H9 (cell line): ENCODE measurements at regions not wholly inside any gene's neighbourhood (a gene's known extent, or its start where the extent isn't known, plus 50 kb on each side); places are given as distances from the start of the nearest gene placed in this dataset.

Experiments used
- DNase-seq: peaks from one replicate; pipeline ENCODE4 v3.0.0-alpha.2; 2017
- H2AFZ ChIP-seq: one replicate; pipeline ENCODE4 v1.6.1; 2013; ENCODE audit warnings: mild to moderate bottlenecking, low read length, control low read depth, moderate library complexity
- H2AK5ac ChIP-seq: 2 replicates; pipeline ENCODE4 v1.6.1; 2013; ENCODE audit warnings: low read length, control low read depth, mixed read lengths; ENCODE audit not compliant: insufficient read length
- H2BK120ac ChIP-seq: one replicate; pipeline ENCODE4 v1.6.1; 2013; ENCODE audit warnings: low read depth, mild to moderate bottlenecking, low read length, control low read depth, inconsistent platforms; ENCODE audit not compliant: poor library complexity, severe bottlenecking
- H2BK12ac ChIP-seq: 2 replicates; pipeline ENCODE4 v1.6.1; 2013; ENCODE audit warnings: low read length, control low read depth, mixed read lengths, low read depth; ENCODE audit not compliant: insufficient read length
- H2BK15ac ChIP-seq: 2 replicates; pipeline ENCODE4 v1.6.1; 2013; ENCODE audit warnings: low read depth, low read length, control low read depth
- H2BK20ac ChIP-seq: one replicate; pipeline ENCODE4 v1.6.1; 2013; ENCODE audit warnings: low read depth, mild to moderate bottlenecking, low read length, control low read depth, inconsistent platforms; ENCODE audit not compliant: poor library complexity, severe bottlenecking
- H2BK5ac ChIP-seq: 2 replicates; pipeline ENCODE4 v1.6.1; 2013; ENCODE audit warnings: low read length, control low read depth, mixed read lengths; ENCODE audit not compliant: insufficient read length
- H3K14ac ChIP-seq: 2 replicates; pipeline ENCODE4 v1.6.1; 2013; ENCODE audit warnings: low read length, control low read depth; ENCODE audit not compliant: insufficient read depth
- H3K18ac ChIP-seq: 2 replicates; pipeline ENCODE4 v1.6.1; 2013; ENCODE audit warnings: low read depth, mild to moderate bottlenecking, mixed read lengths, low read length, control low read depth; ENCODE audit not compliant: insufficient read length
- H3K23ac ChIP-seq: 2 replicates; pipeline ENCODE4 v1.6.1; 2013; ENCODE audit warnings: low read length, control low read depth, mixed read lengths, low read depth; ENCODE audit not compliant: insufficient read length
- H3K23me2 ChIP-seq: 2 replicates; pipeline ENCODE4 v1.6.1; 2013; ENCODE audit warnings: low read depth, mild to moderate bottlenecking, mixed read lengths, low read length, control low read depth; ENCODE audit not compliant: insufficient read length, poor library complexity, severe bottlenecking
- H3K27ac ChIP-seq: 2 replicates; pipeline ENCODE4 v1.5.1; 2013; ENCODE audit warnings: low read length, control low read depth, mixed read lengths, low read depth; ENCODE audit not compliant: insufficient read length
- H3K27me3 ChIP-seq: 2 replicates; pipeline ENCODE4 v1.6.1; 2013; ENCODE audit warnings: low read length, control low read depth, inconsistent platforms; ENCODE audit not compliant: insufficient read depth
- H3K4ac ChIP-seq: 2 replicates; pipeline ENCODE4 v1.6.1; 2013; ENCODE audit warnings: low read depth, mild to moderate bottlenecking, control low read depth, inconsistent platforms, low read length, moderate library complexity
- H3K4me1 ChIP-seq: 2 replicates; pipeline ENCODE4 v1.6.1; 2013; ENCODE audit warnings: low read length, control low read depth, inconsistent platforms; ENCODE audit not compliant: insufficient read depth
- H3K4me2 ChIP-seq: 2 replicates; pipeline ENCODE4 v1.6.1; 2013; ENCODE audit warnings: low read length, control low read depth, mixed read lengths; ENCODE audit not compliant: insufficient read length, insufficient read depth
- H3K56ac ChIP-seq: 2 replicates; pipeline ENCODE4 v1.6.1; 2013; ENCODE audit warnings: low read depth, mild to moderate bottlenecking, mixed read lengths, low read length, control low read depth; ENCODE audit not compliant: insufficient read length
- H3K79me1 ChIP-seq: 2 replicates; pipeline ENCODE4 v1.6.1; 2013; ENCODE audit warnings: low read depth, mild to moderate bottlenecking, moderate library complexity, low read length, control low read depth, inconsistent platforms; ENCODE audit not compliant: insufficient read depth, poor library complexity, severe bottlenecking
- H3K79me2 ChIP-seq: 2 replicates; pipeline ENCODE4 v1.6.1; 2013; ENCODE audit warnings: low read length, control low read depth, inconsistent platforms; ENCODE audit not compliant: insufficient read depth
- H3K9ac ChIP-seq: 2 replicates; pipeline ENCODE4 v1.6.1; 2013; ENCODE audit warnings: low read length, control low read depth, mixed read lengths; ENCODE audit not compliant: insufficient read length; ENCODE audit errors: extremely low read depth
- H3K9me3 ChIP-seq: one replicate; pipeline ENCODE4 v1.6.1; 2013; ENCODE audit warnings: low read depth, low read length, inconsistent platforms; ENCODE audit not compliant: control insufficient read depth
- H3T11ph ChIP-seq: one replicate; pipeline ENCODE4 v1.6.1; 2013; ENCODE audit warnings: mild to moderate bottlenecking, low read length, control low read depth, inconsistent platforms
- H4K20me1 ChIP-seq: one replicate; pipeline ENCODE4 v1.6.1; 2013; ENCODE audit not compliant: control insufficient read depth, insufficient read length, insufficient read depth
- H4K5ac ChIP-seq: 2 replicates; pipeline ENCODE4 v1.6.1; 2013; ENCODE audit warnings: low read depth, mild to moderate bottlenecking, mixed read lengths, low read length, control low read depth; ENCODE audit not compliant: insufficient read length
- H4K8ac ChIP-seq: replicated peaks from 2 replicates; pipeline ENCODE4 v1.6.1; 2013; ENCODE audit warnings: low read length, control low read depth, mixed read lengths, low read depth; ENCODE audit not compliant: insufficient read length
- H4K91ac ChIP-seq: 2 replicates; pipeline ENCODE4 v1.6.1; 2013; ENCODE audit warnings: low read depth, mild to moderate bottlenecking, moderate library complexity, mixed read lengths, low read length, control low read depth; ENCODE audit not compliant: insufficient read length
- H3K27ac Mint-ChIP-seq, 3 experiments: 2 replicates in 2 of 3; 3 replicates in 1 of 3; pipeline ENCODE4 v1.8.0; 2020 to 2021; ENCODE audit warnings: mixed read lengths in 3 of 3, mild to moderate bottlenecking in 1 of 3, moderate library complexity in 1 of 3
- H3K27me3 Mint-ChIP-seq: 2 replicates; pipeline ENCODE4 v1.8.0; 2021; ENCODE audit warnings: low read depth, mild to moderate bottlenecking, moderate library complexity, mixed read lengths
- H3K36me3 Mint-ChIP-seq, 3 experiments: 2 replicates in 2 of 3; 3 replicates in 1 of 3; pipeline ENCODE4 v1.8.0; 2020 to 2021; ENCODE audit warnings: low read depth in 3 of 3, mixed read lengths in 3 of 3; ENCODE audit not compliant: insufficient read depth in 1 of 3
- H3K4me1 Mint-ChIP-seq, 2 experiments: 2 replicates each; pipeline ENCODE4 v1.8.0; 2020; ENCODE audit warnings: mixed read lengths in 2 of 2
- H3K4me3 Mint-ChIP-seq, 2 experiments: 2 replicates in 1 of 2; 3 replicates in 1 of 2; pipeline ENCODE4 v1.8.0; 2020 to 2021; ENCODE audit warnings: mild to moderate bottlenecking in 2 of 2, mixed read lengths in 2 of 2, moderate library complexity in 1 of 2
- H3K9me3 Mint-ChIP-seq, 2 experiments: 2 replicates in 1 of 2; 3 replicates in 1 of 2; pipeline ENCODE4 v1.8.0; 2020; ENCODE audit warnings: mild to moderate bottlenecking in 2 of 2, mixed read lengths in 2 of 2, moderate library complexity in 1 of 2
- WGBS: extraction: QIAGEN DNeasy Blood & Tissue Kit; methylation state at CpG from one replicate; pipeline ENCODE4 v1.1.7; 2013; ENCODE audit warnings: missing lambda C conversion rate, low lambda C conversion rate, mixed read lengths; ENCODE audit not compliant: insufficient read length; ENCODE audit errors: extremely low coverage; 5-methylcytosine and 5-hydroxymethylcytosine counted together
- TF ChIP-seq, protein P1 (sequence below): fragments of 200-600 bp; sonication (generic); conservative IDR thresholded peaks from 3 replicates; pipeline ENCODE4 v1.8.0; 2021; ENCODE audit warnings: antibody characterized with exemption, mild to moderate bottlenecking

DNA sequence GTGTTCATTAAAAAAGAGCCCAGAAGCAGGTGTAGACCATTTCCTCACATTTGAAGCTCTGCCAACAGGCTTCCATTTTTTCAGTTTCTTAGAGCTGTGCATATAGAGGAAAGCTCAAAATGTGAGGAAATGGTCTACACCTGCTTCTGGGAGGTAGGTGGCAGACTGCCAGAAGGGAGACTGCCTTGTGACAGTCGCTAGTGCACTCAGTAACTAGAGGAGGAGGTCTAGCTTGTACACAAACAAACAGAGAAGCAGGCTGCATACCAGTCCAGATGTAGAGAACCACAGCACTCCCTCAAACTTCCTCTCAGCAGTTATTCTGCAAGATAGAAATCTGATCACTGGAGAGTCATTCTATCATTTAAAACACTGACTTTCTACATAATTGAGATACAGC is 800.2 kb downstream of the EFNB2 start:
- TF ChIP-seq, protein P1, sequence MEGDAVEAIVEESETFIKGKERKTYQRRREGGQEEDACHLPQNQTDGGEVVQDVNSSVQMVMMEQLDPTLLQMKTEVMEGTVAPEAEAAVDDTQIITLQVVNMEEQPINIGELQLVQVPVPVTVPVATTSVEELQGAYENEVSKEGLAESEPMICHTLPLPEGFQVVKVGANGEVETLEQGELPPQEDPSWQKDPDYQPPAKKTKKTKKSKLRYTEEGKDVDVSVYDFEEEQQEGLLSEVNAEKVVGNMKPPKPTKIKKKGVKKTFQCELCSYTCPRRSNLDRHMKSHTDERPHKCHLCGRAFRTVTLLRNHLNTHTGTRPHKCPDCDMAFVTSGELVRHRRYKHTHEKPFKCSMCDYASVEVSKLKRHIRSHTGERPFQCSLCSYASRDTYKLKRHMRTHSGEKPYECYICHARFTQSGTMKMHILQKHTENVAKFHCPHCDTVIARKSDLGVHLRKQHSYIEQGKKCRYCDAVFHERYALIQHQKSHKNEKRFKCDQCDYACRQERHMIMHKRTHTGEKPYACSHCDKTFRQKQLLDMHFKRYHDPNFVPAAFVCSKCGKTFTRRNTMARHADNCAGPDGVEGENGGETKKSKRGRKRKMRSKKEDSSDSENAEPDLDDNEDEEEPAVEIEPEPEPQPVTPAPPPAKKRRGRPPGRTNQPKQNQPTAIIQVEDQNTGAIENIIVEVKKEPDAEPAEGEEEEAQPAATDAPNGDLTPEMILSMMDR, result no peak
- no peak overlapping the region; a peak in 1 of 7 replicates for H3K27ac Mint-ChIP-seq
- Histone ChIP-seq H3K9ac (no peak overlapping the region), H3K79me2 (no peaks in the 10 kb centered on the region), H3K4me2 (no peak overlapping the region), H4K5ac (no peak overlapping the region), H3K79me1 (no peaks in the 10 kb centered on the region), H3K9me3 (no peaks in the 10 kb centered on the region), H2BK20ac (no peak overlapping the region), H3K56ac (no peak overlapping the region), H2BK120ac (no peak overlapping the region), H3K4ac (no peak overlapping the region), H4K20me1 (no peaks in the 10 kb centered on the region), H2BK15ac (no peak overlapping the region), H2BK12ac (no peak overlapping the region), H3K23me2 (no peaks in the 10 kb centered on the region), H3K27ac (no peak overlapping the region), H3K18ac (no peak overlapping the region), H3K14ac (no peak overlapping the region), H2AK5ac (no peak overlapping the region), H3K4me1 (no peaks in the 10 kb centered on the region; the same call in 1 of the 2 replicates), H4K8ac (no peak overlapping the region), H3K27me3 (no peaks in the 10 kb centered on the region), H2AFZ (no peak overlapping the region), H4K91ac (no peak overlapping the region), H3T11ph (no peak overlapping the region), H3K23ac (no peak overlapping the region), H2BK5ac (no peak overlapping the region)
- no peaks in the 10 kb centered on the region for H3K36me3 Mint-ChIP-seq
- WGBS, result no CpG with 5 or more reads among the region's 1 CpG
- H3K27me3 Mint-ChIP-seq, result no peaks in the 10 kb centered on the region
- no peak overlapping the region for H3K4me3 Mint-ChIP-seq
- DNase-seq, result no peak
- no peaks in the 10 kb centered on the region for H3K9me3 Mint-ChIP-seq
- H3K4me1 Mint-ChIP-seq, result no peaks in the 10 kb centered on the region
